ACHN (cell line): ENCODE measurements at regions not wholly inside any gene's neighbourhood (a gene's known extent, or its start where the extent isn't known, plus 50 kb on each side); places are given as distances from the start of the nearest gene placed in this dataset.
"Not testable (repeated sequence)": the region's sequence is repeated elsewhere in the genome, so short reads cannot be mapped to it uniquely, and the experiment has no call there.

Experiments used
- DNase-seq: peaks from one replicate; pipeline ENCODE4 v3.0.0-alpha.2; 2015
- in situ Hi-C: cut with HindIII; loops from 2 replicates; pipeline ENCODE4 v1.10.0; 2017; ENCODE audit warnings: low sequenced_read_pairs, low pct_ligation_motif_present, low pct_unique_long_range_greater_than_20kb

GRCh38 chr10:9291081-9291480 is 1236.6 kb downstream of the GATA3 start:
- no peak for DNase-seq
- in situ Hi-C loops = no loop called here

- in situ Hi-C loops = no loop called here
- no peak for DNase-seq
Measured at GRCh38 chr10:9294132-9294663, 1239.7 kb downstream of the GATA3 start.

DNA sequence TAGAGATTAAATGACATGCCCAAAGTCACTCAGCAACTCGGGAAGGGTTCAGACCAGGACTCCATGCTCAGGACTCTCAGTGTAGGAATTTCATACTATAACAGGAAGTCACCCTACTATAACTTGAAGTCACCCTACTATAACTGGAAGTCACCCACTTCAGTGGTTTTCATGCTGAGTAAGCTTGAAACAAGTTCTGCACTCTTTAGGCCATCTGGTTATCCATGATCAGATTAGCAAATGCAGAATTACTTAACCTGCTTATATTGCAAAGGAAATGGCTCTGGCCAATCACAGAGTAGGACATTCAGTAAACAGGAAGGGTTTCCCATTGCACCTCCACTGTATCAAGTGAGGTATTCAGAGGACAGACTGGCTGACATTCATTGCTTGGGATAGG is 1240.4 kb downstream of the GATA3 start:
- no peak for DNase-seq
- in situ Hi-C loops = no loop called here

DNA sequence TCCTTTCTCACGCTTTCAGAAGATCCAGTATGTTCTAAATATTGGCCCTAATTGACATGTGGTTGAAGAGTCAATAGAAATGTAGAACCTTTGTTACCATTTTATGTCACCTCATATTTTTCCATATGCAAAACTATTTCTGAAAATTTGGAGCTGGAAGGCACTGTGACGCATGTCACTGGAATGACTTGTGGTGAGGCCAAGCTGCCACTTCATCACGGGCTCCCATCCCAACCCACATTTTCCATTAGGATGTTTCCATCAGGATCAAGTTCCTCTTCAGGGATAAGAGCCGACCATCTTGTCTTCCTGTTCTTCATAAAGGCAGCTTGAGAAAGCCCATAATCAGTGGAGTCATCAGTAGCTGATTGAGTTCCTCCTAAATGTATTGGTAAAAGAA is 1241.7 kb downstream of the GATA3 start:
- no peak for DNase-seq
- in situ Hi-C loops = no loop called here

- no peak for DNase-seq
- in situ Hi-C loops = no loop called here
Measured at GRCh38 chr10:9297580-9297979, 1243.1 kb downstream of the GATA3 start.

- in situ Hi-C loops = no loop called here
Measured at GRCh38 chr10:9299966-9300365, 1245.5 kb downstream of the GATA3 start.

DNA sequence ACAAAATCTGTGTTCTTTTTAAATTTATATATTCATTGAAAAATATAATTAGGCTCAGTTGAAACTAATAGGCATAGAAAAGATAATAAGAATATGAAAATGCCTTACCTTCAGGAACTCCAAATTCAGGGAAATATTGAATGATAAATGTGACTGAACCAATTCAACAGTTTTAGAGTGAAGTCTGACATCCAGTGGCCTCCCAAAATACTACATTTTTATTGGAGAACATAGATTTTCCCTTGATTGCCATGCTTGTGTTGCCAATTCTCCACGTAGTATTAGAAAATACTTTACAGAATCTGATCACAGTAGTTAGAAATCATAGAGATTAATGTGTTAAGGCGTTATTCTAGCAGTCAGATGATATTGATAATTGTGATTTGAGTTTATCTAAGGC is 1246.7 kb downstream of the GATA3 start:
- in situ Hi-C loops = no loop called here
- DNase-seq = peak; percentile 21

More at GRCh38 chr10:9299966-9300365, 1245.5 kb downstream of the GATA3 start:
- no peak for DNase-seq

- no peak for DNase-seq
- in situ Hi-C loops = no loop called here
Measured at GRCh38 chr10:9301554-9301953, 1247.1 kb downstream of the GATA3 start.

DNA sequence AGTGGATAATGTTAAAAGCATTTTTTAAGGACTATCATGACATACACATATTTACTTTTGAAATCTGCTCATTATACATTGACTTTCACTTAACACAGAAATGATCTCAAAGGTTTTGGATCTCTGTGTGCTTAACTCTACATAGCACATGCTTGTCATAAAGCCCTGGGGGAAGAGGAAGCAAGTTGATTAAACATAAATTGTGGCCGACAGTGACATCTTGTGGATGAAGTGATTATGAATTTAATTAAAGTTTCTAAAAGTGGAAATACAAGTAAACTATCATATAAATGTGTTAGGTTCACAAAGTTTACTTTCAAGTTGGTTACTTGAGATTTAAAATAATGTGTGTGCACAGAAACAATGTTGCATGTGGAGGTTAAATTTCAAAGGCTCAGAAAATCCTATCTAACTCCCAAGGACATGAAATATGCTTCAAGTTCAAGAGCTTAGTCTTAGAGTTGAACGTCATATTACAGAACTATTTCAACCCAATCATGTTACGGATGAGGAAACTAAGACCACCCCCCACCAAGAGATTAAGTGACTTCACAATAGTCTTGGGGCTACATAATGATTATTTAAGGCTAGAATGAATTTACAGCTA is 1247.8 kb downstream of the GATA3 start:
- peak; percentile 55 for DNase-seq
- in situ Hi-C loops = no loop called here

GRCh38 chr10:9305018-9305655 is 1250.6 kb downstream of the GATA3 start:
- peak; percentile 26 for DNase-seq
- in situ Hi-C loops = no loop called here

DNA sequence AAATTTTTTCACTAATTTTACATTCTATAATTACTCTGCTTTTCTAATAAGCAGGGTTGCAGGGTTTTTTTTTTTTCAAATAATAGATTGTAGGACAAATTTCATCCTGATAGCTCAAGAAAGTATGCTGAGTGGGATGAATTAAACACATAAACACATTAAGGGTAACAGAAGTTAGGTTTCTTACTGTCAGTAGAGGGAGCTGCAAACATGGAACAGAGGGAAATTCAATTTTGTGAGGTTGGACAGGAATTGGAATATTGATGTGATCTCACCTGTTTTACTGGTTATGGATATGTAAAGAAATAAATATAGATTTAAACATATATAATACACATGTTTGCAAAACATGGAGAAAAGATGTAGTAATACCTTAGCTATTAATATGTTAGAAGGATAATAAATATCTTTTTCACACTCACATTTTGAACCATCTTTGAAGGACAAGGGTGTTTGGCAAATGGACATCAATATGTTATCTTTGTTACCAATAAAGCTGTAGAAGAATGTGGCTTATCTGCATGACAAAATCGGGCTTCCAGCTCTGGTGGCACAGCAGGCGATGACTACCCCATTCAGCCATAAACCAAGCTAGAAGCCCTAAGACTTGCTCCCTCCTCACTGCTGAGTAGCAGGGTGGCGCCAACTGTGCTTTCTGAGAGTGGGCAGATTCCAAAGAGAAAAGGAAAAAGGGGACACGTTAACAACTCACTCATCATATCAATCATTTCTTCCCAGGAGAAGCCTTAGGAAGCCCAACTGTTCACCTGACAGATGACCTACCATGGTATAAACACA is 1257.4 kb downstream of the GATA3 start:
- no peak for DNase-seq
- in situ Hi-C loops = no loop called here

- DNase-seq = no peak
- in situ Hi-C loops = no loop called here
Measured at GRCh38 chr10:9315292-9315691, 1260.8 kb downstream of the GATA3 start.

DNA sequence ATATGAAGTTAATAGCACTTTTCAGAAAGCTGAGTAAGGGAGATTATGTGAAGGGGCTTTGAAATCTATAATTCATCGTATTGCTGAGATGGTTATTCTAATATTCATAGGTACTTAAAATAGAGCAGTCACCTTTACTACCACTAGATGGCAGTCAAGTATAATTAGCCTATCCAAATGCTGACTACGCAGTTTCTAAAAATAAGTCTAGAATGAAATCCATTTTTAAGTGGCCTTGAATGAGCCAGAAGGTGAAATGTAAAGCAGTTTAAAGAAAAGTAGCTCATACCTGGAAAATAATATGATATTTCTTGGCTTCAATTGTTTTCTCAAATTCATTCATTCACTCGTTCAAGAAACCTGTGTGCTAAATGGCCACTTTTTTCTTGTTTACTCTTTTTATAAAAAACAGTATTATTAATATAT is 1277.1 kb downstream of the GATA3 start:
- peak; percentile 36 for DNase-seq
- in situ Hi-C loops = no loop called here

GRCh38 chr10:9334270-9334669 is 1279.8 kb downstream of the GATA3 start:
- in situ Hi-C loops = no loop called here
- DNase-seq = no peak

GRCh38 chr10:9339716-9340115 is 1285.2 kb downstream of the GATA3 start:
- in situ Hi-C loops = no loop called here
- no peak for DNase-seq

DNA sequence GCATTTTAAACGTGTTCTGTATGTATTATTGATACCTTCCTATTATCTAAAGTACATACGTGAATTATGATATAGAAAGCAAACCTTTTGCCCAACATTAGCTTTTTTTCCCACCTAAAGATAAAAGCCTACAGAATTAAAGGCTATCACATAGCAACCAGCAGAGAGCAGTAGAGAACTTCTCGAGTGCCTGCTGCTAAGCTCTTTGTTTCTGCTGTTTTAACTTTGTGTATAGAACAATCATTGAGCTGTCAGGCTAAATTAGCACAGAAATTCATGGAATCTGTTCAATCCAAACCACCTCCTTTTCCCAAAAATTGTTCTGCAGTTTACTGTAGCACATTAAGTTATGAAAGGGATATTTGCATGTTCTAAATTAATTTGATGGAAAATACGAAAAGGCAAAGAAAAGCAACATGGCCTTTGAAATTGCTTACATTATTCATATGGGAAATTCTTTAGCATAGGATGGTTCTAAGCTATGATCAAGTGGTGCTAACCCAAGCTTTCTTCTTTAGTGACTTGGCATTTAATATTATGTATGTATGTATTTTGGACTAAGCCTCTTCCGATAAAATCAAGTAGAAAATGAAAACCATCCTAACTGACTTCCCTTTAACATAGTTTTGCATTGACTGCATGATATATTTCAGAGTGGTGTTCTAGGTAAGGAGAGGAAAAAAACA is 1288.5 kb downstream of the GATA3 start:
- in situ Hi-C loops = no loop called here
- DNase-seq = peak; percentile 41

DNA sequence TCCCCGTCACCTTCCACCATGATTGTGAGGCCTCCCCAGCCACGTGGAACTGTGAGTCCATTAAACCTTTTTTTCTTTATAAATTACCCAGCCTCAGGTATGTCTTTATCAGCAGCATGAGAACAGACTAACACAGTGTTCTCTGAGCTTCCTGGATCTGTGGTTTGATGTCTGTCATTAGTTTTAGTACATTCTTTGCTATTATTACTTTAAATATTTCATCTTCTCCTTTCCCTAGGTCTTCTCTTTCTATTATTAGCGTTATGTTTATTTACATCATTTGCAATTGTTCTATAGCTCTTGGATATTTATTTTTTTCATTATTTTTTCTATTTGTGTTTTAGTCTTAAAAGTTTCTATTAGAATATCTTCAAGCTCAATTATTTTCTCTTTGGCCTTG is 1293.4 kb downstream of the GATA3 start:
- DNase-seq, in situ Hi-C loops: not testable (repeated sequence)

DNA sequence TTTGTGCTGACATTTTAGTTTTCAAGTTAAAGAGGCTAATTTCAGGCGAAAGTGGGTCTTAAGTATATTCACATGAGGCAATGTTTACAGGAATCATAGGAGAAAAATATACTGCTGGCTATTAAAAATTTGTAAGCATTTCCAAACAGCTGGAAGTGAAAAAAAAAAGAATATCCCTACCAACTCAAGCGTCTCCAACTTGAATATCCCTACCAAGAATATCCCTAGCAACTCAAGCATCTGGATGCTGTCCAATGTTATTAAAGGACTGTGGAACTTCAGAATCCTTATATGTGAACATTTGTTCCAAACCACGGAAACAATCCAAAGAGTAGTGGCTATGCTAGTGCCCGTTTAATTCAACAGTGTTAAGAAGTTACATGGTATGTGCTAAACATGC is 1303.0 kb downstream of the GATA3 start:
- in situ Hi-C loops = no loop called here
- no peak for DNase-seq

GRCh38 chr10:9362721-9363120 is 1308.2 kb downstream of the GATA3 start:
- DNase-seq = no peak

More at GRCh38 chr10:9362721-9363120, 1308.2 kb downstream of the GATA3 start:
- in situ Hi-C loops = no loop called here
